A549 (cell line): ENCODE measurements at regions not wholly inside any gene's neighbourhood (a gene's known extent, or its start where the extent isn't known, plus 50 kb on each side); places are given as distances from the start of the nearest gene placed in this dataset.

Source experiments
- ATAC-seq, 2 experiments: fragments of 200-7000 bp in 1 of 2; fragments of >200 bp in 1 of 2; cut with Nextera tagmentation in 1 of 2; cut with Tn5 transposase in 1 of 2; 3 replicates each; pipeline versions ENCODE4 v1.8.0 to v1.9.1; 2018 to 2020; ENCODE audit warnings: mild to moderate bottlenecking in 1 of 2, moderate library complexity in 1 of 2
- CTCF ChIA-PET: fragments of 300-600 bp; sonication (Branson Sonifier 250); formaldehyde crosslinking; extraction: SDS; loops from one replicate; lab custom pipeline; 2021; ENCODE audit warnings: antibody characterized with exemption, inconsistent platforms; lab: Yijun Ruan, JAX
- POLR2A ChIA-PET: fragments of 350-600 bp; formaldehyde crosslinking; extraction: SDS; loops from one replicate; lab custom pipeline; 2021; ENCODE audit warnings: antibody characterized with exemption, inconsistent platforms; lab: Yijun Ruan, JAX
- DNase-seq, 2 experiments: peaks; one replicate each; pipeline versions ENCODE4 v3.0.0 to v3.0.0-alpha.2; 2011 to 2016; ENCODE audit warnings: low read depth in 1 of 2, low spot score in 1 of 2
- FAIRE-seq: peaks from 2 replicates; lab custom pipeline; 2011; peaks lifted over from hg19 to GRCh38; lab: Jason Lieb, UNC
- H3K27ac ChIP-seq, 2 experiments: fragments of >200 bp; sonication (Bioruptor Twin); formaldehyde crosslinking; 3 replicates each; pipeline ENCODE4 v1.5.1; 2016 to 2017
- H3K4me1 ChIP-seq: fragments of >200 bp; sonication (Bioruptor Twin); formaldehyde crosslinking; 3 replicates; pipeline ENCODE4 v1.6.1; 2016
- H3K4me2 ChIP-seq: fragments of >200 bp; sonication (Bioruptor Twin); formaldehyde crosslinking; 3 replicates; pipeline ENCODE4 v1.6.1; 2016
- H3K4me3 ChIP-seq: fragments of >200 bp; sonication (Bioruptor Twin); formaldehyde crosslinking; 3 replicates; pipeline ENCODE4 v1.5.1; 2016
- H3K9me3 ChIP-seq: fragments of >200 bp; sonication (Bioruptor Twin); formaldehyde crosslinking; 3 replicates; pipeline ENCODE4 v1.6.1; 2016
- ATOH8 ChIP-seq: fragments of 250-450 bp; sonication (Bioruptor Pico); IDR thresholded peaks from 2 replicates; pipeline ENCODE4 v1.5.0; 2020; ENCODE audit warnings: low read depth, mild to moderate bottlenecking, moderate library complexity
- BCL3 ChIP-seq: fragments of >200 bp; sonication (Bioruptor Twin); formaldehyde crosslinking; IDR thresholded peaks from 3 replicates; pipeline ENCODE4 v1.6.1; 2016
- BHLHE40 ChIP-seq: IDR thresholded peaks from 2 replicates; pipeline ENCODE4 v1.6.1; 2012; ENCODE audit warnings: low read depth, low read length, inconsistent platforms
- CEBPB ChIP-seq, 2 experiments: fragments of >200 bp in 1 of 2; sonication (Bioruptor Twin) in 1 of 2; formaldehyde crosslinking in 1 of 2; IDR thresholded peaks; 2 replicates each; pipeline ENCODE4 v1.6.1; 2012 to 2016
- CHD4 ChIP-seq: fragments of 200-600 bp; sonication (generic); IDR thresholded peaks from 2 replicates; pipeline ENCODE4 v1.6.1; 2016; ENCODE audit warnings: antibody characterized with exemption, mild to moderate bottlenecking, borderline replicate concordance
- CTCF ChIP-seq: fragments of >200 bp; sonication (Bioruptor Twin); formaldehyde crosslinking; IDR thresholded peaks from 3 replicates; pipeline ENCODE4 v1.5.1; 2016
- E2F6 ChIP-seq: IDR thresholded peaks from 2 replicates; pipeline ENCODE4 v1.6.1; 2012; ENCODE audit warnings: low read depth, borderline replicate concordance
- ESRRA ChIP-seq: fragments of 150-350 bp; IDR thresholded peaks from 2 replicates; pipeline ENCODE4 v1.6.1; 2014; ENCODE audit warnings: mild to moderate bottlenecking, low read length, borderline replicate concordance
- FOSL2 ChIP-seq, 2 experiments: fragments of 450-650 bp in 1 of 2; fragments of >200 bp in 1 of 2; sonication (Bioruptor Twin) in 1 of 2; formaldehyde crosslinking; IDR thresholded peaks; 2 replicates each; pipeline versions ENCODE4 v1.5.0 to v1.6.1; 2016 to 2020; ENCODE audit warnings: mild to moderate bottlenecking in 1 of 2, moderate library complexity in 1 of 2
- GATA3 ChIP-seq: IDR thresholded peaks from 2 replicates; pipeline ENCODE4 v1.6.1; 2012; ENCODE audit warnings: borderline replicate concordance
- HMGXB4 ChIP-seq: fragments of 250-450 bp; sonication (Bioruptor Pico); IDR thresholded peaks from 2 replicates; pipeline ENCODE4 v1.5.0; 2021; ENCODE audit warnings: mild to moderate bottlenecking, moderate library complexity, borderline replicate concordance
- HOXB13 ChIP-seq: fragments of 250-450 bp; sonication (Bioruptor Pico); IDR thresholded peaks from 2 replicates; pipeline ENCODE4 v1.5.0; 2020; ENCODE audit warnings: low read depth, mild to moderate bottlenecking, moderate library complexity
- JUNB ChIP-seq: fragments of >200 bp; sonication (Bioruptor Twin); formaldehyde crosslinking; IDR thresholded peaks from 2 replicates; pipeline ENCODE4 v1.6.1; 2016
- KDM1A ChIP-seq: fragments of 200-600 bp; sonication (generic); IDR thresholded peaks from 2 replicates; pipeline ENCODE4 v1.6.1; 2016; ENCODE audit warnings: low read depth, mild to moderate bottlenecking
- NR3C1 ChIP-seq: fragments of >200 bp; sonication (Bioruptor Twin); formaldehyde crosslinking; IDR thresholded peaks from 3 replicates; pipeline ENCODE4 v1.6.1; 2017
- POLR2A ChIP-seq: IDR thresholded peaks from 2 replicates; pipeline ENCODE4 v1.6.1; 2012; ENCODE audit warnings: mild to moderate bottlenecking, low read length
- RFX5 ChIP-seq: fragments of 450-650 bp; IDR thresholded peaks from 2 replicates; pipeline ENCODE4 v1.7.1; 2014; ENCODE audit warnings: antibody characterized with exemption, mild to moderate bottlenecking, moderate library complexity
- RNF2 ChIP-seq: fragments of 200-600 bp; sonication (generic); IDR thresholded peaks from 2 replicates; pipeline ENCODE4 v1.6.1; 2016; ENCODE audit warnings: low read depth, mild to moderate bottlenecking, antibody characterized with exemption, moderate library complexity, borderline replicate concordance
- TP53 ChIP-seq: fragments of 250-450 bp; sonication (Bioruptor Pico); IDR thresholded peaks from 2 replicates; pipeline ENCODE4 v1.5.0; 2021; ENCODE audit warnings: mild to moderate bottlenecking, moderate library complexity
- USF2 ChIP-seq: fragments of 450-650 bp; IDR thresholded peaks from 2 replicates; pipeline ENCODE4 v1.6.1; 2014; ENCODE audit warnings: antibody characterized with exemption
- ZC3H11A ChIP-seq: fragments of 450-650 bp; IDR thresholded peaks from 2 replicates; pipeline ENCODE4 v1.6.1; 2014; ENCODE audit warnings: antibody characterized with exemption, mild to moderate bottlenecking
- WGBS: methylation state at CpG from one replicate; pipeline ENCODE4 v1.1.6; 2017; ENCODE audit errors: missing lambda C conversion rate; 5-methylcytosine and 5-hydroxymethylcytosine counted together

- peak in 1 of 2 experiments; percentile 47 for DNase-seq
- no peak for FAIRE-seq
- Histone ChIP-seq H3K9me3 (no peaks in the 10 kb centered on the region), H3K4me1 (peaks cover 7% of the 10 kb centered on the region; the same call in 2 of the 3 replicates), H3K4me3 (no peak overlapping the region), H3K4me2 (peak overlapping the region; percentile 40), H3K27ac (no peak overlapping the region)
- 0% methylated on average over 1 of the region's 1 CpG for WGBS
- ATAC-seq = peak in 1 of 2 experiments; percentile 88; a peak in 3 of 6 replicates
- CTCF ChIA-PET = interaction anchor here (1.0 kb wide), 1 partner anchor 36 kb away, joined by 3 read pairs; no protein-coding TSS in a partner anchor
- POLR2A ChIA-PET = no interaction called here
- TF ChIP-seq ESRRA (no peak), CEBPB (IDR thresholded peaks at IDR 0.05) (peak in 1 of 2 experiments; percentile 28; a peak in 1 of 4 replicates), BCL3 (no peak), CTCF (no peak), GATA3 (peak; percentile 54; the same call in 1 of the 2 replicates), BHLHE40 (no peak), NR3C1 (no peak)
Observed at GRCh38 chr12:45615268-45615667, 114.2 kb upstream of the ARID2 start.

GRCh38 chr12:45619736-45620135 is 109.8 kb upstream of the ARID2 start:
- ChIA-PET POLR2A (no interaction called here), CTCF (no interaction called here)
- WGBS = 63% methylated on average over 3 of the region's 3 CpGs
- H3K9me3 ChIP-seq = peaks cover 4% of the 10 kb centered on the region; the same call in 1 of the 3 replicates
- H3K4me1 ChIP-seq = peaks cover 7% of the 10 kb centered on the region; the same call in 2 of the 3 replicates
- DNase-seq (no peak), FAIRE-seq (no peak), ATAC-seq (no peak)
- H3K27ac ChIP-seq = no peak overlapping the region
- no peak for TF ChIP-seq E2F6
- no peak for TF ChIP-seq POLR2A
- no peak for TF ChIP-seq CHD4
- TF ChIP-seq ATOH8 (CRISPR knock-in tag) = no peak
- TF ChIP-seq HOXB13 = no peak
- TF ChIP-seq TP53 (CRISPR knock-in tag) = no peak
- no peak for TF ChIP-seq RNF2
- no peak for TF ChIP-seq HMGXB4
- no peak for TF ChIP-seq ZC3H11A
- TF ChIP-seq RFX5 = no peak
- TF ChIP-seq KDM1A = no peak
- TF ChIP-seq FOSL2 (IDR thresholded peaks at IDR 0.05) = no peak
- TF ChIP-seq FOSL2 (CRISPR knock-in tag; IDR thresholded peaks at IDR 0.05) = no peak
- TF ChIP-seq USF2 = no peak
- no peak for TF ChIP-seq JUNB
- H3K4me2 ChIP-seq = no peak overlapping the region
- H3K4me3 ChIP-seq = no peak overlapping the region
